Mononuclear cell (primary cell): ENCODE measurements at regions not wholly inside any gene's neighbourhood (a gene's known extent, or its start where the extent isn't known, plus 50 kb on each side); places are given as distances from the start of the nearest gene placed in this dataset.

Experiments used
- H3K27me3 ChIP-seq: 2 replicates; pipeline ENCODE4 v1.6.0; 2011; ENCODE audit warnings: low read length, control low read depth; ENCODE audit not compliant: insufficient read depth
- H3K4me1 ChIP-seq: 2 replicates; pipeline ENCODE4 v1.5.1; 2011; ENCODE audit warnings: mild to moderate bottlenecking, low read length, control low read depth; ENCODE audit not compliant: insufficient read depth
- H3K4me3 ChIP-seq: 2 replicates; pipeline ENCODE4 v1.5.1; 2011; ENCODE audit warnings: mild to moderate bottlenecking, low read length, moderate library complexity
- H3K9me3 ChIP-seq: 2 replicates; pipeline ENCODE4 v1.5.1; 2011; ENCODE audit warnings: low read depth, mild to moderate bottlenecking, control low read depth, low read length

DNA sequence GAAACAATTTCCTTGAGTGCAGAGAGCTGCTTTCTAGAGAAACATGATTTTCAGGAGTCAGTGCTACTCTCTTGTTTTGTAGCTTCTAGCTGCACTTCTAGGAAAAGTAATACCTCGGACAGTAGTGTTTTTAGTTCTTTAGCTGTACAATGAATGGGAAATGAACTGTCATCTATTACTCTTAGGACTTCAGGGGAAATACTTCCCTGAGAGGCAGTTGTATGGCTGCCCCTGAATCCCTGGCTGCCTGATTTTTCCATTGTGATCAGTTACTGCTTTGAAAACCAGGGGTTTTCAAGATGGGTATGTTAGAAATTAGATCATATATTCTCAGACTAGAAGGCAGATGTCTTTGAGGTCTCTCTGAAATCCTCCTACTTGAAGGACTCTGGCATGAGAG, 200.3 kb upstream of the SEMA6D start:
- Histone ChIP-seq H3K4me1 (no peaks in the 10 kb centered on the region), H3K9me3 (no peaks in the 10 kb centered on the region), H3K4me3 (no peak overlapping the region), H3K27me3 (peaks cover 87% of the 10 kb centered on the region)

- no peak overlapping the region for H3K4me3 ChIP-seq
- no peaks in the 10 kb centered on the region for H3K4me1 ChIP-seq
Measured at GRCh38 chr15:47517737-47518136, 199.6 kb upstream of the SEMA6D start.

GRCh38 chr15:47523681-47524475, 193.4 kb upstream of the SEMA6D start:
- Histone ChIP-seq H3K4me3 (no peak overlapping the region), H3K9me3 (no peaks in the 10 kb centered on the region), H3K27me3 (peaks cover 74% of the 10 kb centered on the region), H3K4me1 (peaks cover 14% of the 10 kb centered on the region)

More at GRCh38 chr15:47517737-47518136, 199.6 kb upstream of the SEMA6D start:
- no peaks in the 10 kb centered on the region for H3K9me3 ChIP-seq
- peaks cover 87% of the 10 kb centered on the region for H3K27me3 ChIP-seq

DNA sequence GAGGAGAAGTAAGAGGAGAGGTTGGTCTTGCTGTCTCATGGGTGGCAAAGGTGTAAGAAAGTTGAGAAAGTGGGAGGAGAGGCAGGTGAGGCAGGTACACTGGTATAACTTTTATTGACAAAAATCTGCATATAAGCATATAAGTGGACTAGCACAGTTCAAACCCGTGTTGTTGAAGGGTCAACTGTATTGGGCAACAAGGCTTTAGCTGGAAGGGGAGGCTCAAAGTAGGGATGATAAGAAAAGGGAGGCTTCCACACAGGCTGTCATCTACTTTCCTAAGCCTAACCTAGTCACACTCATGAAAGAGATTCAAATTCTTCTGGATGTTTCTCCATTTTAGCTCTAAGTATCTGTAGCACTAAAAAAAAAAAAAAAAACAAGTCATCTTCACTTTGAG, 188.1 kb upstream of the SEMA6D start:
- Histone ChIP-seq H3K9me3 (no peaks in the 10 kb centered on the region), H3K4me1 (peaks cover under 1% of the 10 kb centered on the region), H3K4me3 (no peak overlapping the region), H3K27me3 (peaks cover 80% of the 10 kb centered on the region)

DNA sequence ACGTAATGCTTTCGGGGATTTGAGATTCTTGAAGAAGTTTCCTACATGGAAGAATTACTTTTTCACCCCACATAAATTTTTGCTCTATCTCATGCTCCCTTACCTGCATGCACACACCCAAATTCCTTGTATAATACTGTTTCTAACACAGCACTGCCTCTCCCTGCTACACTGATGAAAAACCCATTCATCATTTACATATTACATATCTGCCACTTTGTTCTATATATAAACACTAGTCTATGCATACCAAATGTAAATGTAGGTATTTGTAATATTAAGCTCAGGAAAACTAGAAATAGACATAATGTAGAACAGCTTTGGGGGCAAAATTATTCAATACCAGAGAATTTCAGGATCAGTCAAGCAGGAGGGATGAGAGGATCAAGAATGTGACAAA, 182.6 kb upstream of the SEMA6D start:
- H3K4me3 ChIP-seq: no peak overlapping the region
- H3K9me3 ChIP-seq: no peaks in the 10 kb centered on the region
- peaks cover 55% of the 10 kb centered on the region for H3K27me3 ChIP-seq
- no peaks in the 10 kb centered on the region for H3K4me1 ChIP-seq

DNA sequence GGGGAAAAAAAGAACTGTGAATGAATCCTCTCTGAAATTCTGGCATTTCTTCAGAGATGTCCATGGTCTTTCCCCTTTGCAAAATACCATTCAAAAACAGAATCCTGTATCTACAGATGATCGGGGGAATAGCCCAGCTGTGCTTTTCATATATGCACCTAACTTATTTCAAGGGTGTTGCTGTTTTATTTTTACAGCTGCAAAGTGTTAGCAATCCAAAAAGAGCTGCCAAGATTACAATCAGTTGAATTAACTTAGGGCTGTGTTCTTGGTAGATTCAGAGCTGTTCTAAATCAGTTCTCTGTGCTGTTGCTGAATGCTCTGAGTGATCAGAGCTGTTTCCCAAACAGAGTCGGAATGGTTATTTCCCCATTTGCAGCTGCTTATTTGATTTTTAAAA, 175.7 kb upstream of the SEMA6D start:
- no peaks in the 10 kb centered on the region for H3K4me1 ChIP-seq
- H3K9me3 ChIP-seq: no peaks in the 10 kb centered on the region
- H3K27me3 ChIP-seq: peaks cover 7% of the 10 kb centered on the region
- H3K4me3 ChIP-seq: no peak overlapping the region

DNA sequence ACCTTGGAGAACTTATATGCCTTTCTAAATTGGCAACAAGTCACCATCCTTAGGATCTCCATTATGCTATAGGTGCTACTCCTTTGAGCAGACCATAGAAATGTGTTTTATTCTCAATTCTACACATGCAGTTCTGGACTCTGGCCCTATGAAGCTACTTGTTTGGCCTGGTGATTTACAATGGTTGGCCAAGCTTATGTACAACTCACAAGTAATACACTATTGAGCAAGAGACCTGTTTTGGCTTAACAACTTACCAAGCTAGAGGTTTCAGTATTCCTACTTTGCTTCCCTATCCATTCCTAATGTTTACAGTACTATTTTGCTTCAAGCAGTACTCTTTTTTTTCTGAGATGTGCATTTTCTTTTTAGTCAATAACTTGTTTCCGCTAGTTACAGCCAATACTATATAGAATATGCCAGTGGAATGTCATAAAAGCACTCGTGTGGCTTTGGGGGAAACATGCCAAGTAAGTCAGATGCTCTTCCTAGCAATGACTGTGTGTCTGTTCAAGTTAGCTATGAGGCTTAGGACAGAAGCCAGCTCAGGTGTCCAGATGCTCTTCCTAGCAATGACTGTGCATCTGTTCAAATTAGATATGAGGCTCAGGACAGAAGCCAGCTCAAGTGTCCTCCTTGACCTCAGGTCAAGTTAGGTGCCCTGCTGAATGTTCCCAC, 174.9 kb upstream of the SEMA6D start:
- no peaks in the 10 kb centered on the region for H3K4me1 ChIP-seq
- peaks cover 7% of the 10 kb centered on the region for H3K27me3 ChIP-seq
- no peak overlapping the region for H3K4me3 ChIP-seq
- H3K9me3 ChIP-seq: no peaks in the 10 kb centered on the region

- H3K9me3 ChIP-seq: no peaks in the 10 kb centered on the region
- no peaks in the 10 kb centered on the region for H3K4me1 ChIP-seq
- no peaks in the 10 kb centered on the region for H3K27me3 ChIP-seq
- H3K4me3 ChIP-seq: no peak overlapping the region
Measured at GRCh38 chr15:47548231-47548630, 169.1 kb upstream of the SEMA6D start.

DNA sequence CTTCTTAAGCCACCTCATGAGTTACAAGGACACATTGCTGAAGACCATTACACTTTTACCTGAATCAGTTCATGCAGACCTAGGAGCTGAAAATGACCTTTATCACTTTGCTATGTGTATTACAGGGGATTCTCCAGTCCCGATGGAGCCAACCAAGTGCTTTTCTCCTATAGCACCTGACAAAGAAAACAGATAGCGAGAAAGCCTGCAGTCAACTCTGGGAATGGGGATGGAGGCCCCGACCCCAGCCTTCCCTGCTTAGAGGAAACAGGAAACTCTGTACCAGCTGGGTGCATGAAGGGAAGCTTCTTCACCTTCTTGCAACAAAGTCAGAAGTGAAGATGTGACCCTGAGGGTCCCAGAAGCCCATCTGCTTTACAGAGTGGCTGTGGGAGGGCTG, 168.3 kb upstream of the SEMA6D start:
- H3K9me3 ChIP-seq: no peaks in the 10 kb centered on the region
- H3K4me3 ChIP-seq: no peak overlapping the region
- no peaks in the 10 kb centered on the region for H3K4me1 ChIP-seq
- H3K27me3 ChIP-seq: no peaks in the 10 kb centered on the region

DNA sequence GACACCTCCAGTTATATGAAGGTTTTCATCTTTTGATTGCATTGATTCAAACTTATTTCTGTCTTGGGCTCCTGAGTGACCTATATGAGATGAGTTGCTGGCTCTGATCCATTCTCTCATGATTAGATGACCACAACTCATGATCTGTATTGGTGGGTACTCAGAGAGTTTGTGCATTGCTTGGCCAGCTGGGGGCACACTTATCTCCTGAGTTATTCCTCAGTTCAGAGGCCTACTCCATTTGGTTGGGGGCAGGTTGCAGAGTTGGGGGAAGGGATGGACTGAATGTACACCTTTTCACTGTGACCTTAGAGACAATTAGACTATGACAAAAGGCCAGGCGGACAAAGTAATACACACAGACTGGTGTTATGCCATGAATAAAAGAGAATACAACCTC, 166.2 kb upstream of the SEMA6D start:
- Histone ChIP-seq H3K4me1 (no peaks in the 10 kb centered on the region), H3K9me3 (no peaks in the 10 kb centered on the region), H3K27me3 (no peaks in the 10 kb centered on the region), H3K4me3 (no peak overlapping the region)

DNA sequence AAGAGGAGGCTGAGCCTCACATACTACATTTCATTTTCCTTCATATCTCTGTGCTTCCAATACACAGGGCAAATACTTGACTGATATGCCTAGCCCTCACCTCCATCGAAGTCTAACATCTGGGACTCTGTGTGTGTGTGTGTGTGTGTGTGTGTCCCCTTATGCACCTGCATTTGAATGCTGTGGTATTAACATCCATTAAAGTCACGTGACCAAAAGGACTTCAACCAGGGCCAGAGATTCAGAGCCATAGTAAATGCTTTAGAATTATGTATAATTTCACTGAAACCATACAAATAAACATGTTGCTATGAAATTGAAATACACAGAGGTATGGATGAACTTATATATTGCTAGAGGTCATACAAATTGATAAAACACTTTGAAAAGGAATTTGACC, 165.8 kb upstream of the SEMA6D start:
- H3K4me1 ChIP-seq: no peaks in the 10 kb centered on the region
- H3K27me3 ChIP-seq: no peaks in the 10 kb centered on the region
- no peaks in the 10 kb centered on the region for H3K9me3 ChIP-seq
- no peak overlapping the region for H3K4me3 ChIP-seq

- Histone ChIP-seq H3K4me3 (no peak overlapping the region), H3K9me3 (no peaks in the 10 kb centered on the region), H3K27me3 (no peaks in the 10 kb centered on the region), H3K4me1 (no peaks in the 10 kb centered on the region)
Measured at GRCh38 chr15:47552978-47553608, 164.2 kb upstream of the SEMA6D start.

DNA sequence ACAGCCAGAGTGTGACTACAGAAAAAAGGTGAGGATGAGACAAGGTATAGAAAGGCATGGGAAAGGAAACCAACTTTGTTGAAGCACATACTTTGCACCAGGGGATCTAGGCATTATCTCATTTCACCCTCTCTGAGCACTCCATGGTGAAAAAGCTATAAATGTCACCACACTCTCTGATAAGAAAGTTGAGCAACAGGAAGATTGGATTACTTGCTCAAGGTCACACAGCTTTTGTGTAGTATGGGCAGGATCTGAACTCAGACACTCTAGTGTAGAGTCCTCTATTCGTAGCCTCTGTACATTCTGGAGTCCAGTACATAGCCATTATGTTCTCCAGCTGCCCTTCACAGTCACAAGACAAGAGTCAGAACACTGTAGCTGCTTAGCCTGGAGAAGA, 163.4 kb upstream of the SEMA6D start:
- no peak overlapping the region for H3K4me3 ChIP-seq
- H3K9me3 ChIP-seq: no peaks in the 10 kb centered on the region
- H3K4me1 ChIP-seq: no peaks in the 10 kb centered on the region
- no peaks in the 10 kb centered on the region for H3K27me3 ChIP-seq

DNA sequence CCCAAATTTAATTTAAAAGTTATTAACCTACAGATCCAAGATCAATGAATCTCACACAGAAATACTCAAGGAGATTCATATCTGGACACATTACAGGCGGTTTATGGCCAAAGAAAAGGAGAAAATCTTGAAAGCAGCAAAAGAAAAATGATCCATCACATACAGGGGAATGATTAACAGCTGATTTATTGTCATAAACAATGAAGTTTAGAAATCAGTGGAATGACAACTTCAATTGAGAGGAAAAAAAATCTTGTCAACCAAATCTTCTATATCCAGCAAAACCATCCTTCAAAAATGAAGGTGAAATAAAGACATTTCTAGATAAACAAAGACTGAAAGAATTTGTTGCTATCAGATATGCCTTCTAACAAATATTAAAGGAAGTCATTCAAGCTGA, 156.2 kb upstream of the SEMA6D start:
- H3K9me3 ChIP-seq: peaks cover 9% of the 10 kb centered on the region

GRCh38 chr15:47565949-47566348, 151.4 kb upstream of the SEMA6D start:
- Histone ChIP-seq H3K4me1 (no peaks in the 10 kb centered on the region), H3K9me3 (peaks cover 3% of the 10 kb centered on the region), H3K4me3 (no peak overlapping the region), H3K27me3 (no peaks in the 10 kb centered on the region)

More for the DNA sequence above, 156.2 kb upstream of the SEMA6D start:
- no peak overlapping the region for H3K4me3 ChIP-seq
- no peaks in the 10 kb centered on the region for H3K4me1 ChIP-seq
- H3K27me3 ChIP-seq: no peaks in the 10 kb centered on the region
